ENCODE measurements at regions not wholly inside any gene's neighbourhood (a gene's known extent, or its start where the extent isn't known, plus 50 kb on each side); places are given as distances from the start of the nearest gene placed in this dataset.

GRCh38 chr15:36313736-36314280 lies 265.6 kb upstream of the CDIN1 start:
- H3K9me3 Mint-ChIP-seq = no peaks in the 10 kb centered on the region
- ATAC-seq (no peak), DNase-seq (no peak)
- H3K4me3 Mint-ChIP-seq = no peak overlapping the region
- intact Hi-C loops (cut with micrococcal nuclease) = no loop called here
- H3K4me1 Mint-ChIP-seq (ENCODE audit: low read depth) = no peaks in the 10 kb centered on the region
- H3K36me3 Mint-ChIP-seq (ENCODE audit: low read depth) = no peaks in the 10 kb centered on the region
- TF ChIP-seq, protein P1, sequence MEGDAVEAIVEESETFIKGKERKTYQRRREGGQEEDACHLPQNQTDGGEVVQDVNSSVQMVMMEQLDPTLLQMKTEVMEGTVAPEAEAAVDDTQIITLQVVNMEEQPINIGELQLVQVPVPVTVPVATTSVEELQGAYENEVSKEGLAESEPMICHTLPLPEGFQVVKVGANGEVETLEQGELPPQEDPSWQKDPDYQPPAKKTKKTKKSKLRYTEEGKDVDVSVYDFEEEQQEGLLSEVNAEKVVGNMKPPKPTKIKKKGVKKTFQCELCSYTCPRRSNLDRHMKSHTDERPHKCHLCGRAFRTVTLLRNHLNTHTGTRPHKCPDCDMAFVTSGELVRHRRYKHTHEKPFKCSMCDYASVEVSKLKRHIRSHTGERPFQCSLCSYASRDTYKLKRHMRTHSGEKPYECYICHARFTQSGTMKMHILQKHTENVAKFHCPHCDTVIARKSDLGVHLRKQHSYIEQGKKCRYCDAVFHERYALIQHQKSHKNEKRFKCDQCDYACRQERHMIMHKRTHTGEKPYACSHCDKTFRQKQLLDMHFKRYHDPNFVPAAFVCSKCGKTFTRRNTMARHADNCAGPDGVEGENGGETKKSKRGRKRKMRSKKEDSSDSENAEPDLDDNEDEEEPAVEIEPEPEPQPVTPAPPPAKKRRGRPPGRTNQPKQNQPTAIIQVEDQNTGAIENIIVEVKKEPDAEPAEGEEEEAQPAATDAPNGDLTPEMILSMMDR (IDR thresholded peaks at IDR 0.05) = no peak
- CTCF ChIA-PET = no interaction called here
- POLR2A ChIA-PET = no interaction called here
- H3K27ac Mint-ChIP-seq = no peak overlapping the region
- H3K27me3 Mint-ChIP-seq = no peaks in the 10 kb centered on the region

- POLR2A ChIA-PET = no interaction called here
- DNase-seq = no peak
- Mint-ChIP-seq H3K4me1 (ENCODE audit: low read depth) (no peaks in the 10 kb centered on the region), H3K27me3 (no peaks in the 10 kb centered on the region), H3K4me3 (no peak overlapping the region), H3K36me3 (ENCODE audit: low read depth) (no peaks in the 10 kb centered on the region), H3K9me3 (no peaks in the 10 kb centered on the region), H3K27ac (no peak overlapping the region)
- CTCF ChIA-PET = no interaction called here
- intact Hi-C loops (cut with micrococcal nuclease) = no loop called here
- TF ChIP-seq, protein P1 (IDR thresholded peaks at IDR 0.05) = no peak
- ATAC-seq = no peak
These were observed 263.8 kb upstream of the CDIN1 start for GRCh38 chr15:36315649-36316048.

DNA sequence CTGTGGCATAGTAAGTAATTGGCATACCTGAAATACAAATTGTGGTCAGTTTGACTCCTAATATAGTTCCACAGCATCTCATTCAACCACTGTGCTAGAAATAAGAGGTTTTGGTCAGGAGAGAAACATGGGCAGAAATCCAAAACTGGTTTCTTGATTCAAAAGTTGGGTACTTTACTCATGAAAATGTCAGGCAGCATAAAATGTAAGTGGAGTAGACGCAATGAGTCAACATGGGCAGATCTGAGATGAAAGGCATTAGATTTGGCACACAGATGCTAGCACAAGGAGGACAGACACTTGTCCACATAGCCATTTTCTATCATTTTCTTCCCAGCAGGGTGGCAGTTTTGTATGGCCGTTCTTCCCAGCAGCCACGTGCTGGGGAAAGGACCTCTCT lies 255.8 kb upstream of the CDIN1 start:
- intact Hi-C loops (cut with micrococcal nuclease) = no loop called here
- no peaks in the 10 kb centered on the region for H3K9me3 Mint-ChIP-seq
- no peak overlapping the region for H3K4me3 Mint-ChIP-seq
- ATAC-seq = no peak
- no peaks in the 10 kb centered on the region for H3K4me1 Mint-ChIP-seq (ENCODE audit: low read depth)
- ChIA-PET CTCF (no interaction called here), POLR2A (no interaction called here)
- no peak overlapping the region for H3K27ac Mint-ChIP-seq
- no peaks in the 10 kb centered on the region for H3K27me3 Mint-ChIP-seq
- TF ChIP-seq, protein P1 (IDR thresholded peaks at IDR 0.05) = no peak
- no peaks in the 10 kb centered on the region for H3K36me3 Mint-ChIP-seq (ENCODE audit: low read depth)
- DNase-seq = no peak

GRCh38 chr15:36325206-36325605 lies 254.2 kb upstream of the CDIN1 start:
- Mint-ChIP-seq H3K27me3 (no peaks in the 10 kb centered on the region), H3K4me1 (ENCODE audit: low read depth) (no peaks in the 10 kb centered on the region), H3K9me3 (no peaks in the 10 kb centered on the region), H3K36me3 (ENCODE audit: low read depth) (no peaks in the 10 kb centered on the region), H3K27ac (no peak overlapping the region), H3K4me3 (no peak overlapping the region)
- DNase-seq (no peak), ATAC-seq (no peak)
- ChIA-PET POLR2A (no interaction called here), CTCF (no interaction called here)
- TF ChIP-seq, protein P1 (IDR thresholded peaks at IDR 0.05) = no peak
- intact Hi-C loops (cut with micrococcal nuclease) = no loop called here

DNA sequence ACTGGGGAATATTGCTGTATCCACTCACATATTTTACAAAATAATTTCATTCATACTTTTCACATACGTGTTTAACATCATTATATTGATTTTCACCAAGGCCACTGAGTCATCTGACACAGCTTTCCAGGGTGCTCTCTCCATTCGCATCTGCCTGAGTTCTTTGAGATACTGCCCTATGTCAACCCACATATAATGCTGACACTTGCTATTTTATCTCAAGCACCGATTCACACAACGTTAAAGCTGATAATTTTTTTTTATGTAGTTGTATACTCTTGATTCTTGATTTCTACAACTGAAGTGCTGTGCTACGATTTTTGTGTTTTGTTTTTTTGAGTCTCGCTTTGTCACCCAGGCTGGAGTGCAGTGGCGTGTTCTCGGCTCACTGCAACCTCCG lies 249.8 kb upstream of the CDIN1 start:
- Mint-ChIP-seq H3K4me1 (ENCODE audit: low read depth) (no peaks in the 10 kb centered on the region), H3K4me3 (no peak overlapping the region), H3K9me3 (no peaks in the 10 kb centered on the region), H3K27ac (no peak overlapping the region), H3K27me3 (no peaks in the 10 kb centered on the region), H3K36me3 (ENCODE audit: low read depth) (no peaks in the 10 kb centered on the region)
- intact Hi-C loops (cut with micrococcal nuclease) = no loop called here
- CTCF ChIA-PET = no interaction called here
- no peak for ATAC-seq
- TF ChIP-seq, protein P1 (IDR thresholded peaks at IDR 0.05) = no peak
- POLR2A ChIA-PET = no interaction called here
- DNase-seq = no peak
